Suprapubic skin (tissue), 4 donors: ENCODE measurements at regions not wholly inside any gene's neighbourhood (a gene's known extent, or its start where the extent isn't known, plus 50 kb on each side); places are given as distances from the start of the nearest gene placed in this dataset.

Source experiments
- POLR2A ChIP-seq, 2 donors: fragments of 450-650 bp; IDR thresholded peaks; one replicate each; pipeline ENCODE4 v1.6.1; 2017; ENCODE audit warnings: antibody characterized with exemption in 2 of 2, mild to moderate bottlenecking in 2 of 2, moderate library complexity in 2 of 2
- POLR2AphosphoS5 ChIP-seq, 3 donors: sonication (generic); formaldehyde crosslinking; IDR thresholded peaks; one replicate each; pipeline ENCODE4 v1.6.1; 2017; ENCODE audit warnings: antibody characterized with exemption in 3 of 3
- TF ChIP-seq, protein P1 (sequence below), 2 donors: fragments of 200-600 bp in 1 of 2; fragments of 450-650 bp in 1 of 2; sonication (generic) in 1 of 2; IDR thresholded peaks; one replicate each; pipeline ENCODE4 v1.5.1; 2016 to 2019; ENCODE audit warnings: antibody characterized with exemption in 2 of 2, mild to moderate bottlenecking in 1 of 2, moderate library complexity in 1 of 2

DNA sequence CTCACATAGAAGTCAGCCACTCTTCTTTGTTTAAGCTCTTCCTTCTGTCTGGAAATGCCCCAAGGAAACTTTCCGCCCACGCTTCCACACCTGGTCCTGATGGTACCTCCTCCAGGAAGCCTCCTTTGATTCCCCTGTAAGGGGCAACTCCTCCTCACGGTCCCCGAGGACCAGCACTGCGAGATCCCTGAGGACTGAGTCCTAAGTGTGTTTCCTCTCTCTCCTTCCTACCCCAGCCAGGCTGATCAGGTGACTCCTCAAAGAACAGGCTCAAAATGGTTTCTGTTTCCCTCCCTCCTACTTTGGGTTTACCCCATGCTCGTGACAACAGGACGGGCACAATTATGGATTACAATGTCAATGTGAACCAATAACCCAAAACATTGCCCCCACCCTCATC is 63.0 kb upstream of the MED9 start:
- no peak for TF ChIP-seq POLR2AphosphoS5 (IDR thresholded peaks at IDR 0.05)
- no peak for TF ChIP-seq POLR2A (IDR thresholded peaks at IDR 0.05)
- TF ChIP-seq, protein P1, sequence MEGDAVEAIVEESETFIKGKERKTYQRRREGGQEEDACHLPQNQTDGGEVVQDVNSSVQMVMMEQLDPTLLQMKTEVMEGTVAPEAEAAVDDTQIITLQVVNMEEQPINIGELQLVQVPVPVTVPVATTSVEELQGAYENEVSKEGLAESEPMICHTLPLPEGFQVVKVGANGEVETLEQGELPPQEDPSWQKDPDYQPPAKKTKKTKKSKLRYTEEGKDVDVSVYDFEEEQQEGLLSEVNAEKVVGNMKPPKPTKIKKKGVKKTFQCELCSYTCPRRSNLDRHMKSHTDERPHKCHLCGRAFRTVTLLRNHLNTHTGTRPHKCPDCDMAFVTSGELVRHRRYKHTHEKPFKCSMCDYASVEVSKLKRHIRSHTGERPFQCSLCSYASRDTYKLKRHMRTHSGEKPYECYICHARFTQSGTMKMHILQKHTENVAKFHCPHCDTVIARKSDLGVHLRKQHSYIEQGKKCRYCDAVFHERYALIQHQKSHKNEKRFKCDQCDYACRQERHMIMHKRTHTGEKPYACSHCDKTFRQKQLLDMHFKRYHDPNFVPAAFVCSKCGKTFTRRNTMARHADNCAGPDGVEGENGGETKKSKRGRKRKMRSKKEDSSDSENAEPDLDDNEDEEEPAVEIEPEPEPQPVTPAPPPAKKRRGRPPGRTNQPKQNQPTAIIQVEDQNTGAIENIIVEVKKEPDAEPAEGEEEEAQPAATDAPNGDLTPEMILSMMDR (IDR thresholded peaks at IDR 0.05): no peak
